Heart left ventricle (tissue), 16 donors: ENCODE measurements at regions not wholly inside any gene's neighbourhood (a gene's known extent, or its start where the extent isn't known, plus 50 kb on each side); places are given as distances from the start of the nearest gene placed in this dataset.

Source experiments
- ATAC-seq, 4 donors: fragments of 200-7000 bp; cut with Tn5 transposase; one replicate each; pipeline ENCODE4 v1.9.1; 2020 to 2022; ENCODE audit warnings: moderate library complexity in 4 of 4, mild to moderate bottlenecking in 3 of 4, moderate number of reproducible peaks in 1 of 4
- DNase-seq, 5 donors: peaks; one replicate each; pipeline ENCODE4 v3.0.0-alpha.2; 2020
- H3K27ac ChIP-seq, 12 donors: fragments of 200-600 bp; sonication (generic) in 4 of 12; one replicate each; pipeline versions ENCODE4 v1.5.0 to v1.8.0; 2016 to 2022; ENCODE audit warnings: mild to moderate bottlenecking in 2 of 12
- H3K27me3 ChIP-seq, 9 donors: fragments of 200-600 bp; sonication (generic) in 2 of 9; one replicate each; pipeline versions ENCODE4 v1.5.1 to v1.8.0; 2016 to 2022; ENCODE audit warnings: mild to moderate bottlenecking in 3 of 9
- H3K36me3 ChIP-seq, 9 donors: fragments of 200-600 bp; sonication (generic) in 2 of 9; one replicate each; pipeline versions ENCODE4 v1.5.0 to v1.8.0; 2018 to 2022; ENCODE audit warnings: mild to moderate bottlenecking in 2 of 9
- H3K4me1 ChIP-seq, 12 donors: fragments of 200-600 bp; sonication (generic) in 4 of 12; one replicate each; pipeline versions ENCODE4 v1.5.0 to v1.8.0; 2016 to 2022; ENCODE audit warnings: mild to moderate bottlenecking in 3 of 12
- H3K4me3 ChIP-seq, 12 donors: fragments of 200-600 bp; sonication (generic) in 4 of 12; one replicate each; pipeline versions ENCODE4 v1.5.0 to v1.8.0; 2017 to 2022; ENCODE audit warnings: mild to moderate bottlenecking in 9 of 12, moderate library complexity in 4 of 12
- H3K9me3 ChIP-seq, 12 donors: fragments of 200-600 bp; sonication (generic) in 4 of 12; one replicate each; pipeline versions ENCODE4 v1.5.0 to v1.8.0; 2016 to 2022; ENCODE audit warnings: mild to moderate bottlenecking in 1 of 12
- POLR2A ChIP-seq, 2 donors: fragments of 450-650 bp; IDR thresholded peaks; one replicate each; pipeline ENCODE4 v1.6.1; 2017; ENCODE audit warnings: antibody characterized with exemption in 2 of 2, mild to moderate bottlenecking in 2 of 2, moderate library complexity in 2 of 2
- WGBS, 4 donors: extraction: QIAGEN DNeasy Blood & Tissue Kit in 2 of 4; methylation state at CpG; one replicate each; pipeline versions ENCODE4 v1.1.5 to v1.1.7; 2013 to 2018; 5-methylcytosine and 5-hydroxymethylcytosine counted together
- intact Hi-C, 10 donors: fragments of 100-400 bp; cut with DNase I; formaldehyde crosslinking; loops; one replicate each; pipeline versions ENCODE4 v1.11.1 to v1.14.2; 2022
- TF ChIP-seq, protein P1 (sequence below), 12 donors: fragments of 200-600 bp; sonication (generic) in 4 of 12; IDR thresholded peaks; one replicate each; pipeline versions ENCODE4 v1.5.0 to v1.8.0; 2018 to 2022; ENCODE audit warnings: antibody characterized with exemption in 12 of 12, mild to moderate bottlenecking in 5 of 12
- donor health status: ischemic (EF 13 %, LVEDD 7.1; RV severe dilation, severe dysfunction).
- donor health status: healthy with polysubstance abuse.
- donor health status: DM: no; HTN: yes; CAD: no.
- donor health status: DM: no; HTN: no; CAD: no.
- donor health status: ischemic (EF 25% LVEDD 6.9; RV normal size, moderate dysfunction).
- donor health status: ischemic (EF 25% LVEDD 5.7; RV mildly dilated, moderate dysfunction).
- donor health status: healthy.
- donor health status: DM: yes; HTN: yes; CAD: no.
- donor health status: ischemic (EF 35%, LVEDD 5.7; RV mildly dilated, moderate dysfunction).
- donor health status: nonischemic (EF 11% LVEDD 7.7; RV severe dilation, severe dysfunction).
- donor health status: DM: yes; HTN: yes; CAD: no.
- donor health status: PGD.
- donor health status: ischemic (EF 29% LVEDD 5.4; RV normal size, mild dysfunction).
- donor health status: nonischemic (EF 23%, LVEDD 6.1; RV moderate dilation, normal function).

GRCh38 chr1:80876035-80876434 lies 924.7 kb upstream of the ADGRL2 start:
- H3K36me3 ChIP-seq: no peaks in the 10 kb centered on the region
- TF ChIP-seq, protein P1, sequence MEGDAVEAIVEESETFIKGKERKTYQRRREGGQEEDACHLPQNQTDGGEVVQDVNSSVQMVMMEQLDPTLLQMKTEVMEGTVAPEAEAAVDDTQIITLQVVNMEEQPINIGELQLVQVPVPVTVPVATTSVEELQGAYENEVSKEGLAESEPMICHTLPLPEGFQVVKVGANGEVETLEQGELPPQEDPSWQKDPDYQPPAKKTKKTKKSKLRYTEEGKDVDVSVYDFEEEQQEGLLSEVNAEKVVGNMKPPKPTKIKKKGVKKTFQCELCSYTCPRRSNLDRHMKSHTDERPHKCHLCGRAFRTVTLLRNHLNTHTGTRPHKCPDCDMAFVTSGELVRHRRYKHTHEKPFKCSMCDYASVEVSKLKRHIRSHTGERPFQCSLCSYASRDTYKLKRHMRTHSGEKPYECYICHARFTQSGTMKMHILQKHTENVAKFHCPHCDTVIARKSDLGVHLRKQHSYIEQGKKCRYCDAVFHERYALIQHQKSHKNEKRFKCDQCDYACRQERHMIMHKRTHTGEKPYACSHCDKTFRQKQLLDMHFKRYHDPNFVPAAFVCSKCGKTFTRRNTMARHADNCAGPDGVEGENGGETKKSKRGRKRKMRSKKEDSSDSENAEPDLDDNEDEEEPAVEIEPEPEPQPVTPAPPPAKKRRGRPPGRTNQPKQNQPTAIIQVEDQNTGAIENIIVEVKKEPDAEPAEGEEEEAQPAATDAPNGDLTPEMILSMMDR (IDR thresholded peaks at IDR 0.05): no peak
- TF ChIP-seq POLR2A (IDR thresholded peaks at IDR 0.05): no peak
- no peak overlapping the region for H3K27ac ChIP-seq
- 74 to 88% (median 76%) methylated on average over 2 of the region's 2 CpGs for WGBS, 4 donors
- H3K9me3 ChIP-seq: no peaks in the 10 kb centered on the region
- intact Hi-C loops: no loop called here
- ATAC-seq: no peak
- no peak overlapping the region for H3K4me3 ChIP-seq
- no peaks in the 10 kb centered on the region for H3K27me3 ChIP-seq
- DNase-seq: no peak
- no peaks in the 10 kb centered on the region for H3K4me1 ChIP-seq

GRCh38 chr1:80869299-80869698 lies 931.4 kb upstream of the ADGRL2 start:
- 77 to 92% (median 86%) methylated on average over 1 of the region's 1 CpG for WGBS, 4 donors
- no peaks in the 10 kb centered on the region for H3K27me3 ChIP-seq
- intact Hi-C loops: no loop called here
- DNase-seq: no peak
- ATAC-seq: no peak
- H3K36me3 ChIP-seq: no peaks in the 10 kb centered on the region
- no peaks in the 10 kb centered on the region for H3K4me1 ChIP-seq
- H3K27ac ChIP-seq: no peak overlapping the region
- no peaks in the 10 kb centered on the region for H3K9me3 ChIP-seq
- no peak overlapping the region for H3K4me3 ChIP-seq
- TF ChIP-seq, protein P1 (IDR thresholded peaks at IDR 0.05): no peak
- no peak for TF ChIP-seq POLR2A (IDR thresholded peaks at IDR 0.05)

DNA sequence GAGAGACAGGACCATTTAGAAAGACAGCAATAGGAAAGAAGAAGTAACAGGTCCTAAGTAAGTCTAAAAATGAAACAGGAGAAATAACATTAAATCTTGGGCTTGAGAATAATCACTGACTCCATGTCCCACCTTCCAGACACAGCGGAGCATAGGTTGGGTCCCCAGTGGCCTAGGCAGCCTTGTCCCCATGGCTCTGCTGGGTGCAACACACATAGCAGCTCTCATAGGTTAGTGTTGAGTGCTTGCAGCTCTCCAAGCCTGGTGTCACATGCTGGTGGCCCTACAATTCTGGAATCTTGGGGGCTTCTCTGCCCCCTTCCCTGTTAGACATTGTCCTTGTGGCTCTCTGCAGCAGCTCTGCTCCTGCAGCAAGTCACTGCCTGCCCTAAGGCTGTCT lies 952.8 kb upstream of the ADGRL2 start:
- no peaks in the 10 kb centered on the region for H3K4me1 ChIP-seq
- TF ChIP-seq, protein P1 (IDR thresholded peaks at IDR 0.05): no peak
- no peak for TF ChIP-seq POLR2A (IDR thresholded peaks at IDR 0.05)
- no peak overlapping the region for H3K27ac ChIP-seq
- intact Hi-C loops: no loop called here
- H3K9me3 ChIP-seq: no peaks in the 10 kb centered on the region
- ATAC-seq (no peak), DNase-seq (no peak)
- H3K4me3 ChIP-seq: no peak overlapping the region
- 83 to 100% (median 95%) methylated on average over 1 of the region's 1 CpG for WGBS, 4 donors
- no peaks in the 10 kb centered on the region for H3K27me3 ChIP-seq
- H3K36me3 ChIP-seq: no peaks in the 10 kb centered on the region

DNA sequence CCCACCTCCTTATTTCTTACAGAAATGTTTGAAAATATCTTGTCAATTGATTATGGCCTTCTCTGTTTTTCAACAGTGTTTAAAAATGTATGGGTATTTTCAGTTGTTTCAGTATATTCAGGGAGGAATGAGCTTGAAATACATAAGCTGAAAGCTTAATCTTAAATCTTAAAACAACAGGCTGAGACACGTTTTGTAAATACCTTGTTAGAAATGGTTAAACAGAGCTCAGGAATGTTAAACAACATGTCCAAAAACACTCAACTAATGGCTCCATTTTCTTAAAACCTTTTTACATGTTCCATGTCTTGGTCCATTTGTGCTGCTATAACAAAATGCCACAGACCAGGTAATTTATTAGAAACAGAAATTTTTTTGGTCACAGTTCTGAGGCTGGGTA lies 953.8 kb upstream of the ADGRL2 start:
- Histone ChIP-seq H3K9me3 (no peaks in the 10 kb centered on the region), H3K36me3 (no peaks in the 10 kb centered on the region), H3K4me1 (no peaks in the 10 kb centered on the region), H3K27me3 (no peaks in the 10 kb centered on the region), H3K4me3 (no peak overlapping the region), H3K27ac (no peak overlapping the region)
- TF ChIP-seq, protein P1 (IDR thresholded peaks at IDR 0.05): no peak
- TF ChIP-seq POLR2A (IDR thresholded peaks at IDR 0.05): no peak
- intact Hi-C loops: no loop called here
- no peak for DNase-seq
- 45 to 65% (median 53%) methylated on average over 1 of the region's 1 CpG for WGBS, 4 donors
- no peak for ATAC-seq
